Activated naive CD4-positive, alpha-beta T cell treated with anti-CD3 and anti-CD28 coated beads, Interleukin-2, amount 50 U/mL, for 16 hours (primary cell): ENCODE measurements at regions not wholly inside any gene's neighbourhood (a gene's known extent, or its start where the extent isn't known, plus 50 kb on each side); places are given as distances from the start of the nearest gene placed in this dataset.
"Not testable (repeated sequence)": the region's sequence is repeated elsewhere in the genome, so short reads cannot be mapped to it uniquely, and the experiment has no call there.

Experiments
- DNase-seq: peaks from one replicate; pipeline ENCODE4 v3.0.0-alpha.2; 2020

GRCh38 chr7:73244782-73245311, 63.8 kb downstream of the NSUN5 start:
- DNase-seq = not testable (repeated sequence)

GRCh38 chr7:73234994-73235717, 73.5 kb downstream of the NSUN5 start:
- peak; percentile 90 for DNase-seq

GRCh38 chr7:73225745-73226144, 82.9 kb downstream of the NSUN5 start:
- DNase-seq = not testable (repeated sequence)

- not testable (repeated sequence) for DNase-seq
Observed at GRCh38 chr7:73221724-73222123, 86.9 kb downstream of the NSUN5 start.

GRCh38 chr7:73220766-73221370, 87.8 kb downstream of the NSUN5 start:
- DNase-seq = not testable (repeated sequence)

- not testable (repeated sequence) for DNase-seq
Observed at GRCh38 chr7:73220357-73220756, 88.3 kb downstream of the NSUN5 start.

GRCh38 chr7:73218802-73219201, 89.8 kb downstream of the NSUN5 start:
- not testable (repeated sequence) for DNase-seq

- DNase-seq = not testable (repeated sequence)
Observed at GRCh38 chr7:73216046-73216675, 92.5 kb downstream of the NSUN5 start.

GRCh38 chr7:73215232-73215631, 93.4 kb downstream of the NSUN5 start:
- not testable (repeated sequence) for DNase-seq

- DNase-seq = not testable (repeated sequence)
Observed at GRCh38 chr7:73214471-73214870, 94.2 kb downstream of the NSUN5 start.

GRCh38 chr7:73213076-73213475, 95.5 kb downstream of the NSUN5 start:
- not testable (repeated sequence) for DNase-seq

GRCh38 chr7:73205594-73205993, 103.0 kb downstream of the NSUN5 start:
- DNase-seq = not testable (repeated sequence)

GRCh38 chr7:73204898-73205297, 103.7 kb downstream of the NSUN5 start:
- DNase-seq = not testable (repeated sequence)

- not testable (repeated sequence) for DNase-seq
Observed at GRCh38 chr7:73203312-73203711, 105.3 kb downstream of the NSUN5 start.

- not testable (repeated sequence) for DNase-seq
Observed at GRCh38 chr7:73201264-73201663, 107.4 kb downstream of the NSUN5 start.

- not testable (repeated sequence) for DNase-seq
Observed at GRCh38 chr7:73200518-73201099, 108.0 kb downstream of the NSUN5 start.

GRCh38 chr7:73193991-73194390, 108.2 kb upstream of the SPDYE9 start:
- not testable (repeated sequence) for DNase-seq

GRCh38 chr7:73190483-73191155, 104.8 kb upstream of the SPDYE9 start:
- DNase-seq = not testable (repeated sequence)

GRCh38 chr7:73188287-73188686, 102.4 kb upstream of the SPDYE9 start:
- DNase-seq = not testable (repeated sequence)

- not testable (repeated sequence) for DNase-seq
Observed at GRCh38 chr7:73186589-73187309, 100.9 kb upstream of the SPDYE9 start.

GRCh38 chr7:73176813-73177212, 91.0 kb upstream of the SPDYE9 start:
- not testable (repeated sequence) for DNase-seq

- DNase-seq = not testable (repeated sequence)
Observed at GRCh38 chr7:73175322-73175721, 89.5 kb upstream of the SPDYE9 start.
